ENCODE measurements at regions not wholly inside any gene's neighbourhood (a gene's known extent, or its start where the extent isn't known, plus 50 kb on each side); places are given as distances from the start of the nearest gene placed in this dataset.

DNA sequence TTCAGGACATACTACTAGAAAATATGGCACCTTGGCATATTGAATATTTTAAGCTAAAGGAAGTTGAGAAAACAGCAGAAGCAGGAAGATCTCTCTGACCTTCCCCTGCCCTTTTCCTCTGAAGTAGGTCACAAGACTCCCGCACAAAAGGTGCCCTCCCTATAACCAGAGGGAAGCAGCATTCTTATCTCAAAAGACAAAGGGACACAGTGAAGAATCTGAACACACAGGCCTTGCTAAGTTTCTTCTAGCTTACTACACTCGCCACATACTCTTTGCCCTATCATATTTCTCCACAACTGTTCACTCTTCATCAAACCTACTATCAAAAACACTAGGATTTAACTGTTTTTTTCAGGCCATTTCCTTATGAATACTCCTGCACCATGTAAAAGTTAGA, 151.2 kb downstream of the ELOVL4 start:
- no peaks in the 10 kb centered on the region for H3K9me3 ChIP-seq
- no peak for DNase-seq
- H3K4me3 ChIP-seq, result no peak overlapping the region
- intact Hi-C loops (cut with DNase I; ENCODE audit: low total_unique reads), result no loop called here
- no peaks in the 10 kb centered on the region for H3K4me1 ChIP-seq
- no peak overlapping the region for H3K27ac ChIP-seq
- 67 to 79% (median 73%) methylated on average over 2 of the region's 2 CpGs for WGBS, 5 donors
- H3K36me3 ChIP-seq, result no peaks in the 10 kb centered on the region
- no peaks in the 10 kb centered on the region for H3K27me3 ChIP-seq
- TF ChIP-seq POLR2A (IDR thresholded peaks at IDR 0.05) (no peak), POLR2AphosphoS5 (IDR thresholded peaks at IDR 0.05) (no peak)

DNA sequence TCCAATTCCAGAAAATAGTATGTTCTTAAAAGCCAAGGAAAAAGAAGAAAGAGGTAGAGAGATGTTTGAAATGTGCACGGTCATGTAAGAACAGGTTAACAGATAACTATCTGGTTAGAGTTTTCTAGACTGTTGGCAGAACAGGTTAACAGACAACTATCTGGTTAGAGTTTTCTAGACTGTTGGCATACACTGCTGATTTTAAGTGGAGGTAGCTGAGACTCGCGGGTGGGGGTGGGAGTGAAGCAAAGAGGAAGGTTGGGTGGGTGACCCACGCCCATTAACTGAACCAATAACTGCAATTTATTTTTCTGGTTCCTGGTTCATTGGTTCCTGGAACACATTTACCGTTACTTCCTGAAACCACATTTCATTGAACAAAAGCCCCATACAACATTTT, 157.5 kb downstream of the ELOVL4 start:
- Histone ChIP-seq H3K9me3 (no peaks in the 10 kb centered on the region), H3K27ac (no peak overlapping the region), H3K4me3 (no peak overlapping the region), H3K4me1 (no peaks in the 10 kb centered on the region), H3K27me3 (no peaks in the 10 kb centered on the region), H3K36me3 (no peaks in the 10 kb centered on the region)
- TF ChIP-seq POLR2AphosphoS5 (IDR thresholded peaks at IDR 0.05) (no peak), EP300 (IDR thresholded peaks at IDR 0.05) (no peak), POLR2A (IDR thresholded peaks at IDR 0.05) (no peak)
- TF ChIP-seq, protein P1, sequence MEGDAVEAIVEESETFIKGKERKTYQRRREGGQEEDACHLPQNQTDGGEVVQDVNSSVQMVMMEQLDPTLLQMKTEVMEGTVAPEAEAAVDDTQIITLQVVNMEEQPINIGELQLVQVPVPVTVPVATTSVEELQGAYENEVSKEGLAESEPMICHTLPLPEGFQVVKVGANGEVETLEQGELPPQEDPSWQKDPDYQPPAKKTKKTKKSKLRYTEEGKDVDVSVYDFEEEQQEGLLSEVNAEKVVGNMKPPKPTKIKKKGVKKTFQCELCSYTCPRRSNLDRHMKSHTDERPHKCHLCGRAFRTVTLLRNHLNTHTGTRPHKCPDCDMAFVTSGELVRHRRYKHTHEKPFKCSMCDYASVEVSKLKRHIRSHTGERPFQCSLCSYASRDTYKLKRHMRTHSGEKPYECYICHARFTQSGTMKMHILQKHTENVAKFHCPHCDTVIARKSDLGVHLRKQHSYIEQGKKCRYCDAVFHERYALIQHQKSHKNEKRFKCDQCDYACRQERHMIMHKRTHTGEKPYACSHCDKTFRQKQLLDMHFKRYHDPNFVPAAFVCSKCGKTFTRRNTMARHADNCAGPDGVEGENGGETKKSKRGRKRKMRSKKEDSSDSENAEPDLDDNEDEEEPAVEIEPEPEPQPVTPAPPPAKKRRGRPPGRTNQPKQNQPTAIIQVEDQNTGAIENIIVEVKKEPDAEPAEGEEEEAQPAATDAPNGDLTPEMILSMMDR (IDR thresholded peaks at IDR 0.05), result no peak
- DNase-seq, result no peak
- WGBS, 5 donors, result 77 to 89% (median 85%) methylated on average over 5 of the region's 5 CpGs
- intact Hi-C loops (cut with DNase I; ENCODE audit: low total_unique reads), result no loop called here

DNA sequence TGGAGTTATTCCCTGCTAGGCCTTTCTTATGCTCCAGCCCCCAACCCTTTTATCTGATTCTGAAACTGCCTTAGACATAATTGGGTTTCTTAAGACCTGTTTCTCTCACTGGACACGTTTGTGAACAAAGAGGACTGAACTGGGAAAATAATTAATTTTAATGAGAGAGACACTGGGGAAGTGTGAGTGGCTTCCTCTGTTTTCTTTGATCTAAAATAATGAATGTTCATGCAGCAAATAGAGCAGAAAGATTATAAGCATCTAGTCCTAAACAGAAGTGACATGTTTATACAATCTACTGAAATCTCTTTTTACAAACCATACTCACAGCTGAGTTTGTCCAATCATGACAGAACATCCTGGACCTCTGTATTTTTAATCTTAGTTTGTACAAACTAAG, 157.6 kb downstream of the SH3BGRL2 start:
- H3K4me3 ChIP-seq, result no peak overlapping the region
- TF ChIP-seq POLR2AphosphoS5 (IDR thresholded peaks at IDR 0.05) (no peak), EP300 (IDR thresholded peaks at IDR 0.05) (no peak), POLR2A (IDR thresholded peaks at IDR 0.05) (no peak)
- TF ChIP-seq, protein P1 (IDR thresholded peaks at IDR 0.05), result no peak
- H3K9me3 ChIP-seq, result no peaks in the 10 kb centered on the region
- intact Hi-C loops (cut with DNase I; ENCODE audit: low total_unique reads), result no loop called here
- no peaks in the 10 kb centered on the region for H3K36me3 ChIP-seq
- WGBS, 5 donors, result 20 to 26% (median 25%) methylated on average over 1 of the region's 1 CpG
- no peak overlapping the region for H3K27ac ChIP-seq
- DNase-seq, result no peak
- no peaks in the 10 kb centered on the region for H3K4me1 ChIP-seq
- H3K27me3 ChIP-seq, result no peaks in the 10 kb centered on the region

- H3K36me3 ChIP-seq, result no peaks in the 10 kb centered on the region
- 86 to 93% (median 90%) methylated on average over 3 of the region's 3 CpGs for WGBS, 5 donors
- H3K4me1 ChIP-seq, result no peaks in the 10 kb centered on the region
- no peaks in the 10 kb centered on the region for H3K9me3 ChIP-seq
- no peaks in the 10 kb centered on the region for H3K27me3 ChIP-seq
- intact Hi-C loops (cut with DNase I; ENCODE audit: low total_unique reads), result no loop called here
- no peak overlapping the region for H3K27ac ChIP-seq
- H3K4me3 ChIP-seq, result no peak overlapping the region
- DNase-seq, result no peak
- TF ChIP-seq EP300 (IDR thresholded peaks at IDR 0.05), result no peak
- no peak for TF ChIP-seq POLR2A (IDR thresholded peaks at IDR 0.05)
- no peak for TF ChIP-seq POLR2AphosphoS5 (IDR thresholded peaks at IDR 0.05)
- TF ChIP-seq, protein P1 (IDR thresholded peaks at IDR 0.05), result no peak
Measured at GRCh38 chr6:79787626-79788025, 156.5 kb downstream of the SH3BGRL2 start.

DNA sequence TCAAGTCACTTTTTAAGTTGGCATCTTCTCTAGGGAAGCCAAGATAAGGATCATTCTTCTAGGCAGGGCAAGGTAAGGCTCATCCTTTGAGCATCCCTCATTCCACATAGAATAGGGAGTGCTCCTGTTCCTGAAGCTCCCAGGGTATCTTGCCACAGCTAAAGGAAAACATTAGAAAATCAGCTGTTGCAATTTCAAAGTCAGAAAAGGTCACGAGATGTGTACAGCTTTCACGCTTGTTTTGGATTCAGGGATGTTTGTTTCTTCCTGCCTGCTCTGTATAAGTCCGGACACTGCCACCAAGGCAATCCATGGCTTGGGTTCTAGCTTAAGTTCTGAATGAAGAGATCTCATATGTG, 153.2 kb downstream of the SH3BGRL2 start:
- H3K9me3 ChIP-seq, result no peaks in the 10 kb centered on the region
- H3K4me3 ChIP-seq, result no peak overlapping the region
- no peak for DNase-seq
- H3K27me3 ChIP-seq, result no peaks in the 10 kb centered on the region
- H3K36me3 ChIP-seq, result no peaks in the 10 kb centered on the region
- WGBS, 5 donors, result 43 to 67% (median 52%) methylated on average over 3 of the region's 3 CpGs
- intact Hi-C loops (cut with DNase I; ENCODE audit: low total_unique reads), result no loop called here
- TF ChIP-seq EP300 (IDR thresholded peaks at IDR 0.05) (no peak), POLR2AphosphoS5 (IDR thresholded peaks at IDR 0.05) (no peak), POLR2A (IDR thresholded peaks at IDR 0.05) (no peak)
- TF ChIP-seq, protein P1 (IDR thresholded peaks at IDR 0.05), result no peak
- no peak overlapping the region for H3K27ac ChIP-seq
- H3K4me1 ChIP-seq, result no peaks in the 10 kb centered on the region

Data from stomach (tissue), 8 donors.